ENCODE measurements at regions not wholly inside any gene's neighbourhood (a gene's known extent, or its start where the extent isn't known, plus 50 kb on each side); places are given as distances from the start of the nearest gene placed in this dataset.
A peak's percentile ranks its signal among the peaks of the same experiment; 100 is the strongest.

- DNase-seq (ENCODE audit: low spot score): peak; percentile 35
These were observed 74.2 kb upstream of the ZPBP start for GRCh38 chr7:50166997-50167965.

GRCh38 chr7:50164559-50165170 is 71.6 kb upstream of the ZPBP start:
- DNase-seq (ENCODE audit: low spot score): peak; percentile 51

GRCh38 chr7:50160206-50160605 is 67.2 kb upstream of the ZPBP start:
- DNase-seq (ENCODE audit: low spot score): no peak

- DNase-seq (ENCODE audit: low spot score): no peak
These were observed 66.1 kb upstream of the ZPBP start for GRCh38 chr7:50159154-50159553.

- no peak for DNase-seq (ENCODE audit: low spot score)
These were observed 63.7 kb upstream of the ZPBP start for GRCh38 chr7:50156706-50157105.

- DNase-seq (ENCODE audit: low spot score): no peak
These were observed 63.1 kb upstream of the ZPBP start for GRCh38 chr7:50156163-50156562.

- DNase-seq (ENCODE audit: low spot score): no peak
These were observed 62.7 kb upstream of the ZPBP start for GRCh38 chr7:50155755-50156154.

GRCh38 chr7:50153995-50154394 is 60.9 kb upstream of the ZPBP start:
- DNase-seq (ENCODE audit: low spot score): no peak

- no peak for DNase-seq (ENCODE audit: low spot score)
These were observed 60.1 kb upstream of the ZPBP start for GRCh38 chr7:50153148-50153547.

GRCh38 chr7:50152486-50152885 is 59.4 kb upstream of the ZPBP start:
- no peak for DNase-seq (ENCODE audit: low spot score)

- no peak for DNase-seq (ENCODE audit: low spot score)
These were observed 58.6 kb upstream of the ZPBP start for GRCh38 chr7:50151661-50152060.

- DNase-seq (ENCODE audit: low spot score): no peak
These were observed 58.0 kb upstream of the ZPBP start for GRCh38 chr7:50151001-50151400.

- no peak for DNase-seq (ENCODE audit: low spot score)
These were observed 56.3 kb upstream of the ZPBP start for GRCh38 chr7:50149369-50149768.

- DNase-seq (ENCODE audit: low spot score): peak; percentile 56
These were observed 55.1 kb upstream of the ZPBP start for GRCh38 chr7:50147951-50148808.

- no peak for DNase-seq (ENCODE audit: low spot score)
These were observed 53.6 kb upstream of the ZPBP start for GRCh38 chr7:50146692-50147091.

- DNase-seq (ENCODE audit: low spot score): no peak
These were observed 52.8 kb upstream of the ZPBP start for GRCh38 chr7:50145801-50146338.

- DNase-seq (ENCODE audit: low spot score): no peak
These were observed 52.2 kb upstream of the ZPBP start for GRCh38 chr7:50145226-50145625.
